A172 (cell line): ENCODE measurements at regions not wholly inside any gene's neighbourhood (a gene's known extent, or its start where the extent isn't known, plus 50 kb on each side); places are given as distances from the start of the nearest gene placed in this dataset.
A peak's percentile ranks its signal among the peaks of the same experiment; 100 is the strongest.

Experiments used
- DNase-seq: peaks from one replicate; pipeline ENCODE4 v3.0.0-alpha.2; 2015; ENCODE audit warnings: low spot score

DNA sequence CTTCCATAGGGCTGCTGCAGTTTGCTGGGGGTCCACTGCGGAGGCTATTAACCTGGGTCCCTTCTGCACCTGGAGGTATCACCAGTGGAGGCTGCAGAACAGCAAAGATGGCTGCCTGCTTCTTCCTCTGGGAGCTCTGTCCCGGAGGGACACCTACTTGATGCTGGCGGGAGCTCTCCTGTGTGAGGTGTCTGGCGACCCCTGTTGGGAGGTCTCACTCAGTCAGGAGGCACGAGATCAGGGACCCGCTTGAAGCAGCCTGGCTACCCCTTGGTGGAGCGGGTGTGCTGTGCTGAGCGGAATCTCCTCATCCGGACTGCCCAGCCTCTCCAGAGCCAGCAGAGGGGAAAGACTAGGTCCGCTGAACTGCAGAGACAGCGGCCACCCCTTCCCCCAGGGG is 56.0 kb upstream of the CTXND1 start:
- DNase-seq = no peak

- peak; percentile 6 for DNase-seq
Observed at GRCh38 chr15:80309769-80310384, 57.9 kb upstream of the CTXND1 start.

DNA sequence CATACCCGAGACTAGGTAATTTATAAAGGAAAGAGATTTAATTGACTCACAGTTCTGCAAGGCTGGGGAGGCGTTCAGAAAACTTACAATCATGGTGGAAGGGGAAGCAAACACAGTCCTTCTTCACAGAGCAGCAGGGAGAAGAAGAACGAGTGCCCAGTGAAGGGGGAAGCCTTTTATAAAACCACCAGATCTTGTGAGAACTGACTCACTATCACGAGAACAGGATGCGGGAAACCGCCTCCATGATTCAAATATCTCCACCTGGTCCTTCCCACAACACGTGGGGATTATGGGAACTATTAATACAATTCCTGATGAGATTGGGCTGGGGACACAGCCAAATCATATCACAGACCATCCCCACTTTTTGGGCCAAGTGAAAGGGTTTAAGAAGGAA is 58.8 kb upstream of the CTXND1 start:
- DNase-seq = peak; percentile 40

DNA sequence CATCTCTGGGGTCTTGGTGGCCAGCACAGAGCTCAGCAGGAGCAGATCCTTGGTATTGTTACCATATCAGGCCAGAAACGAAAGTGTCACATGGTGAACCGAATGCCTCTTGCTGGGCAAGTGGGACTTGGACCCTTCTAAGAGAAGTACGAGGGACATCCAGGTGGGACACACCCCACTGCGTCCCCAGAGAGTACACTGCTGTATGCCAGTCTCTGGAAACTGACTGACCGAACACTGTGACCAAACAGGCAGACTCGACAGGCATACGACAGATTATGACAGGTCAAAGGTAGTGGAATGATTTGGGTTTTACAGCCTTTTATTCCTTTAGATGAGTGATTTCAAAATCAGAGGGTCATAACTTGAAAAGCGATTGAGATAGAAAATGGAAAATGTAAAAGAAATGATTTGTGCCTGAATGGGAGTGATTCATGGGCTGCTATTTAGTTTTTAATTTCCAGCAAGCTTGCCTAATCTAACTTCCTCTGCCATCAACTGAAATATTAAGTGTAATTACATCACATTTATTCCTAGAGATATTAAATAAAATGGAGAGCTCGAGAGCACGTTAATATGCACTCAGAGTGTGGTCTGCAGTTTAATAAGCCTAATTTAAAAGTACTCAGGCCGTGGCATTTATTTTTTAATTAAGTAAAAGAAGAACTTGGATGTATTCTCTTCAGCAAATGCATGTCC is 63.4 kb upstream of the CTXND1 start:
- DNase-seq = no peak

DNA sequence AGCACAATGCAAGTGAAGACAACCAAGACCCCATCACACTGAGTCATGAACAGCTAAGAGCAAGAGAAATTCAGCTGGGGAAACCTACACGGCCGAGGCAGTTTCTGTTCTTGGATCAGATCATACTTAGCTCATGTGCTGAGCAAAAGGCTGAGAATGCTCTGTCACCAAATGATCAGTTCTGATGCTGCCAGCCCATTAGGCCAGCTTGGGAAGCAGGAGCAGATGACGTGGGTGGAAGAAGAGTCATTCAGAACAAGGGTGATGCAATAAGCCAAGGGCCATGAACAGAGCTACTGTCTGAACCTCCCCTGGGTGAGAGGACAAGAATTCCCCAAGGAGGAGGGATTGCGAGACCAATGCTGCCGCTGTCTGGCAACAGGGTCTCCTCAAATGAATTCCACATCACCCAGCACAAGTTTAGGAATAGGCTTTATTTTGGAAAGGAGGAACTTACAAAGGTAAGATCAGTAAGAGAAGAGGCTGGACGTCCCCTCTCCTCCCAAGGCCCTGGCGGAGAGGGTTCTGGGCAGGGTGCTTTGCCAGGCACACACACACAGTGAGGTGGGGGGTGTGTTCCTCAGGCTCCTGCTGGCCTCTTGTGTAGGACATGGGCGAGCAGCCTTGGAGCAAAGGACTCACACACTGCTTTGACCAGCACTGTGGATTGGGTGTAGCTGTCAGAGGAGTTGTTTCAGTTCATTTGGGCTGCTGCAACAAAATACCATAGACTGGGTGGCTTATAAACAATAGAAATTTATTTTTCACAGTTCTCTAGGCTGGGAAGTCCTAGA is 65.6 kb upstream of the CTXND1 start:
- peak; percentile 12 for DNase-seq

- no peak for DNase-seq
Observed at GRCh38 chr15:80321853-80322252, 69.8 kb upstream of the CTXND1 start.

- no peak for DNase-seq
Observed at GRCh38 chr15:80323285-80323684, 71.3 kb upstream of the CTXND1 start.

- no peak for DNase-seq
Observed at GRCh38 chr15:80324545-80325080, 72.6 kb upstream of the CTXND1 start.

DNA sequence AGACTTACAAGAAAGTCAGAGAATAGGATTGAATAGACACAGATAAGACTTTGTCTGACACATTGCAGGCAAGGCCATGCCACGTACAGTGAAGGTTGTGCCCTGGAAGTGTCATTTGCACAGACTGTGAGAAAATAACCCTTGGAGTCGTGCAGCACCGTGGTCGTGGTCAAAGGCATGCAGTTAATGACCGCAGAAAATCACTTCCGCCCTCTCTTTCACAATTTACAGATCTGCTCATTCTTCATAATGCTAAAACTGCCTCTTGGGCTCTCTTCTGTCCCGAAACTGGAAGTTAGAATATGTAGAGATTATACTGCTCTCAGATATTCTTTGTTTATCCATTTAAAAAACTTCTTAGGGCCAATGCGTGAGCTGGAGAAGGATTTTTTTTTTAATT is 73.2 kb upstream of the CTXND1 start:
- DNase-seq = no peak

DNA sequence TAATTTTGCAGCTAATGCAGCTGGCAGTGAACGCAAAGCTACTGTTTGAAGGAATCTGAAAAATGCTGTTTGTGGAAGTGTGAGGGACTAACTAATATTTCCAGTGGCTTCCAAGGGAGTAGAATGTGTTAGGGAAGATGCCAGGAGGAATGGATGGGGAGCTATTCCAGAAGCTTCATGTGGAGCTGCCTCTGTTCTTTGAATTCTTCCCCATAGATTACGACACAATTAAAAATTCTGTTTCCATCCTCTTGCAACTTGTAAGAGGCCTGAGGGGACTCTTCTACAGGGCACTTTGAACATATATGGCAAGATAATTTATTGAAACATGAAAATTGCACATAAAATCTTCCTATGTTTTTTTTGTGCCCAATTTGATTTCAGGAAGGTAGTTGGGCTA is 74.3 kb upstream of the CTXND1 start:
- no peak for DNase-seq

DNA sequence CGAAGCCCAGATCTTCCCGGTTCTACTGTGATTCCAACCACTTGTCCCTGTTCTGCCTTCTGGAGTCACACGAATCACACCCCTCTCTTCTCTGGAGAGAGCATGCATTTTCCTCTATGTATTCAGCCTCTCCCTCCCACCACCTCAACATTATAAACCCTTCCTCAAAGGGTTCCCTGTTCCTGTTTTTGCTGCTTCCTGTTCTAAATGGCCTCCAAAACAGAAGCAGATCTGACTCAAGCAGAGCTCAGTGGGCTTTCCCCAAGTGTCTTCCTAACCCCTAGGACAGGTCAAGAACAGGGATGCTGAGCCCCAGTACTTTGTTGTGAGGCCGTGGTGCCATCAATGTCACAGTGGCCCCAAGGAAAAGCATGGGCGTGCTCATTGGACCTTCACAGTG is 75.7 kb upstream of the ARNT2 start:
- no peak for DNase-seq

DNA sequence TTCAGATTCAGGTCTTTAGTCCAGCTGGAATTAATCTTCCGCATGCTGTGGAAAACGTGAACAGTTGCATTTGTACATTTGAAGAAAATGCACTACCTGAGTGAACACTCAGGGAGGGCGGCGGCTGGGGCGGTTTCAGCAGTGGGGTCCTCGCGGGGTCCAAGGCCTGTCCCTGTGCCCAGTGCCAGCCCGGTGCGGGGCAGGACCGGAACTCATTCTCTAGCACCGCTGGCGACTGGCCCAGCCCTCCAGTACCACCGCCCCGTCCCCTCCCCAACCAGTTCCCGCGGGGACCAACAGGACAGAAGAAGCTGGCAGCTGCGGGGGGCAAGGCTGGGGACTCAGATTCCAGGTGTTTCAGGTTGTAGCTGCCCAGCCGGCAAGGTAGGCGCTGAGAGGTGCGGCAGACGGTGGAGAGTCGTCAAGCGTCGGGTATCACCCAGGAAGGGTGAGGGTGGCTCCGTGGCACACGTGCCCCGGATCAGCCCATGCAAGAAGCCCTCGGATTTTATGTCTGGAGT is 72.2 kb upstream of the ARNT2 start:
- DNase-seq = no peak

GRCh38 chr15:80333261-80333660 is 70.9 kb upstream of the ARNT2 start:
- no peak for DNase-seq

DNA sequence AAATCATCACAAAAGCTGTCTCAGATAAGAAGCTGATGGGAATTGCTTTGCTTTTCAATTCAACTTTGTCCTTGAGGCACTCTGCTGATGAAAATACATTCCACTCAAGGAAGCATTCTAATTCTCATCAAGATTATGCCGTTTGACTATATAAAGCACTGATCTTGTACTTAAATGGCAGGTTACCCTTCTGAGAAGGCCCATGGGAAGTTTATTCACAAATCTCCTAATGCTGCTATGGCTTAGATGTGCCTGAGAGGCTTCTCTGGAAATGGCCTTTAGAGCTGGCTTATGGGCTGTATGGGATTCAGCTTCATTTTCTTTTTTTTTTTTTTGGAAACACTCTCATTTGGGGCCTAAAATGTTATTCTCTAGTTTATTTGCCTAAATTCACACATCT is 69.7 kb upstream of the ARNT2 start:
- DNase-seq = no peak

DNA sequence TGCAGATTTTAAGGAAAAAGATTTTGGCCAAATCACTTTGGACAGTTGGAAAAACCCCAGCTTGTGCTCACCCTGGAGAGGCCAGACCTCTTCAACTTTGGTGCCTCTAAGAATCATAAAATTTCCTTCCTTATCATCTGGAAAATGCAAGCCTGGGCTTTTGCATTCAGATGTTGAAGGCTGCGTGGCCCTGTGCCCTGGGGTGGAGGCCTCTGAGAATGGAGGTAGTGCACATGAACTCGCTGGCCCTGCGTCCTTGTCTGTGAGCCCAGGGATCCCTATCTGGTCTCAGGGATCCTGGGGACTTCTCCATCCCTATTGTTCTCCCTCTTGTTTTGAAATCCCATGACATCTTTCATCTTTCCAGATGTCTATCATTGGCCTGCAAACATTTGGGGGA is 64.6 kb upstream of the ARNT2 start:
- no peak for DNase-seq

- DNase-seq = no peak
Observed at GRCh38 chr15:80342148-80342547, 62.0 kb upstream of the ARNT2 start.

DNA sequence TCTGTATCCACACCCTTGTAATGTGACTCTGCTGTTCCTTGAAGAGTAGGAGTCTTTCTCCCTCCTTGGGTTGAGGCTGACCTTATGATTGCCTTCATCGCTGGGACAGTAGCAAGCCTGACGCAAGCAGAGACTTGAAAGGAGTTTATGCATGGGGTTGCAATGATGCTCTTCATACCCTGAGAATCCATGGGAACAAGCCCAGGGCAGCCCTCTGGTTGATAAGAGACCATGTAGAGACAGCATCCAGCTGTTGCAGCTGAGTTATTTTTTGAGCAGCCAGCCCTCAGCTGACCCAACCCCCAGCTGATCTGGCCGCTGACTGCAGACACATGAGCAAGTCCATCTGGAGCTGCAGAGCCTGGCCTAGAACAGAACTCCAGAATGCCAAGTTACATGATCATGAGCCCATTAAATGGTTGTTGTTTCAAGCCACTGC is 60.6 kb upstream of the ARNT2 start:
- DNase-seq = no peak

DNA sequence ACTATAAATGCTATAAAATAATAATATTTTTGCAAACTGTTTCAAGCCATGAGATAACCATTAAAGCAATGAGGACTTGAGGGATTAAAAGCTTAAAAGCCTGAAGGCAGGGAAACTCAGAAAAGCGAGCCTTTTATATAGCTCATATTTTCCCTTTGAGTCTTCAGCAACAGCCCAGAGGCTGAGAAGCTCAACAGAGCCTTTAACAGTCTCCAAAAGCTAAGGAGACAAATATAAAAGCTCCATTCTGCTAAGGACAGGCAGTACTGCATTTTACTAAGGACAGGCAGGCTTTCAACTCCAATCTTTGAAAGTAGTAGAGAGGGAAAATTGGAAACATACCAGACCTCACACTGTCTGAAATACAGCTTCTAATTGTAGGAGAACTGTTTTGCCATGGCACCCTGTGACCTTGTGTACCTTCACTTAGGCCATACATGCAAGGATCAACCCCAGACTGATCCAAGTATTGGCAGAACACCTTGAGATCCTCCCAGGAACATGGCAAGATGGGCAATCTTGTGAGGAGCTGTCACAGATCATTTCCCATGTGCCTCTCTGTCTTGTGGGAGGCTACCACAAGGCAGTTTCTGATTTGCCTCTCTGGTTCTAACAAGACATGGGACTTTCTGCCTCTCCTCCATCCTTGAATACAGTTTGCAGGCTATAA is 53.1 kb upstream of the ARNT2 start:
- DNase-seq = no peak
